ENCODE measurements at regions not wholly inside any gene's neighbourhood (a gene's known extent, or its start where the extent isn't known, plus 50 kb on each side); places are given as distances from the start of the nearest gene placed in this dataset.

GRCh38 chr14:55874785-55875184 lies 243.4 kb upstream of the PELI2 start:
- H3K36me3 ChIP-seq, result no peaks in the 10 kb centered on the region
- no peak for TF ChIP-seq CTCF (IDR thresholded peaks at IDR 0.05)
- ATAC-seq (ENCODE audit: insufficient number of reproducible peaks, low FRiP score, low read depth), result no peak
- DNase-seq (ENCODE audit: low spot score), result no peak
- H3K27ac ChIP-seq, result no peak overlapping the region
- no peaks in the 10 kb centered on the region for H3K27me3 ChIP-seq (replicated peaks; ENCODE audit: insufficient read depth)
- peak overlapping the region; percentile 46 for H3K4me3 ChIP-seq
- no peaks in the 10 kb centered on the region for H3K9me3 ChIP-seq
- no peaks in the 10 kb centered on the region for H3K4me1 ChIP-seq (ENCODE audit: control insufficient read depth in 1 of 2, low read depth in 2 of 2)

- no peaks in the 10 kb centered on the region for H3K27me3 ChIP-seq (replicated peaks; ENCODE audit: insufficient read depth)
- H3K27ac ChIP-seq, result no peak overlapping the region
- no peak overlapping the region for H3K4me3 ChIP-seq
- H3K36me3 ChIP-seq, result no peaks in the 10 kb centered on the region
- no peaks in the 10 kb centered on the region for H3K4me1 ChIP-seq (ENCODE audit: control insufficient read depth in 1 of 2, low read depth in 2 of 2)
- no peak for DNase-seq (ENCODE audit: low spot score)
- no peaks in the 10 kb centered on the region for H3K9me3 ChIP-seq
- no peak for ATAC-seq (ENCODE audit: insufficient number of reproducible peaks, low FRiP score, low read depth)
- TF ChIP-seq CTCF (IDR thresholded peaks at IDR 0.05), result no peak
Measured at GRCh38 chr14:55877942-55878341, 240.3 kb upstream of the PELI2 start.

GRCh38 chr14:55881577-55882241 lies 236.5 kb upstream of the PELI2 start:
- no peak for ATAC-seq (ENCODE audit: insufficient number of reproducible peaks, low FRiP score, low read depth)
- H3K27ac ChIP-seq, result no peak overlapping the region
- no peaks in the 10 kb centered on the region for H3K9me3 ChIP-seq
- TF ChIP-seq CTCF (IDR thresholded peaks at IDR 0.05), result no peak
- DNase-seq (ENCODE audit: low spot score), result no peak
- no peaks in the 10 kb centered on the region for H3K27me3 ChIP-seq (replicated peaks; ENCODE audit: insufficient read depth)
- no peak overlapping the region for H3K4me3 ChIP-seq
- no peaks in the 10 kb centered on the region for H3K36me3 ChIP-seq
- no peaks in the 10 kb centered on the region for H3K4me1 ChIP-seq (ENCODE audit: control insufficient read depth in 1 of 2, low read depth in 2 of 2)

- H3K9me3 ChIP-seq, result no peaks in the 10 kb centered on the region
- no peaks in the 10 kb centered on the region for H3K36me3 ChIP-seq
- H3K4me1 ChIP-seq (ENCODE audit: control insufficient read depth in 1 of 2, low read depth in 2 of 2), result no peaks in the 10 kb centered on the region
- no peaks in the 10 kb centered on the region for H3K27me3 ChIP-seq (replicated peaks; ENCODE audit: insufficient read depth)
- H3K27ac ChIP-seq, result no peak overlapping the region
- no peak for TF ChIP-seq CTCF (IDR thresholded peaks at IDR 0.05)
- ATAC-seq (ENCODE audit: insufficient number of reproducible peaks, low FRiP score, low read depth) (no peak), DNase-seq (ENCODE audit: low spot score) (no peak)
- no peak overlapping the region for H3K4me3 ChIP-seq
Measured at GRCh38 chr14:55884819-55885218, 233.4 kb upstream of the PELI2 start.

- H3K9me3 ChIP-seq, result no peaks in the 10 kb centered on the region
- TF ChIP-seq CTCF (IDR thresholded peaks at IDR 0.05), result no peak
- no peak overlapping the region for H3K27ac ChIP-seq
- no peaks in the 10 kb centered on the region for H3K4me1 ChIP-seq (ENCODE audit: control insufficient read depth in 1 of 2, low read depth in 2 of 2)
- H3K4me3 ChIP-seq, result no peak overlapping the region
- ATAC-seq (ENCODE audit: insufficient number of reproducible peaks, low FRiP score, low read depth) (no peak), DNase-seq (ENCODE audit: low spot score) (no peak)
- no peaks in the 10 kb centered on the region for H3K36me3 ChIP-seq
- no peaks in the 10 kb centered on the region for H3K27me3 ChIP-seq (replicated peaks; ENCODE audit: insufficient read depth)
Measured at GRCh38 chr14:55889124-55889523, 229.1 kb upstream of the PELI2 start.
